ENCODE measurements at regions not wholly inside any gene's neighbourhood (a gene's known extent, or its start where the extent isn't known, plus 50 kb on each side); places are given as distances from the start of the nearest gene placed in this dataset.

DNA sequence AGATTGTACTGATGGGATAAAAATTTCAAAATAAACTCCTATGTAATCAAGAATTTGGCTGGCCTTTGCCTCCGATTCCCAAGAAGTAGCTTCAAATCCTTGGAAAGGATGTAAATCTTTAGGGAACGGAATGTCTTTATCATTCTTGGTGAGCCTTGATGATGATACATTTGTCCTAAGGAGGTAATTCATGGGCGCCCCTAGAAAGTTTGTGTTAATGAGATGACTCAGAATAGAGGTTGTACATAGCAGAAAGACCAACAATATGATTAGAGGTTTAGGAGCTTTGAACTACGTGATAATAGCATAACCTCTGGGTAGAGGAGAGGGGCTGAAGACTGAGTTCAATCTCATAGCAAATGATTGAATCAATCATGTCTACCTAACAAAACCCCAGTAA, 248.6 kb upstream of the SLITRK3 start:
- DNase-seq: no peak

DNA sequence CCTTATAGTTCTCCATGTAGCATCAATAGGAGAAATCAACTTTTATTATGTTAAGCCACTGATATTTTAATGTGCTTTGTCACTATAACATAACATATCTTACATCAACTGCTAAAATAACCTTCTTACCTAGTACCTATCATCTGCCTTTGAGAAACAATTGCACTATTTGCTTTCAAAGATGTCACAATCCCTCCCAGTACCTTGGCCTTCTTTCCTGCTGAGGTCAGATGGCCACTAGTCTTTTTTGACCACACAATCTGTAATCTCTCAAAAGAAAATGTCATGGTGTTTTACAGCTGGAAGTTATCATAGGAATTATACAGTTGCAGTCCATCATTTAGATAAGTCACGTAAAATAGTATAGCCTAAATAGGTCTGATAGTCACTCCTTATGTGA, 247.5 kb upstream of the SLITRK3 start:
- DNase-seq: no peak

DNA sequence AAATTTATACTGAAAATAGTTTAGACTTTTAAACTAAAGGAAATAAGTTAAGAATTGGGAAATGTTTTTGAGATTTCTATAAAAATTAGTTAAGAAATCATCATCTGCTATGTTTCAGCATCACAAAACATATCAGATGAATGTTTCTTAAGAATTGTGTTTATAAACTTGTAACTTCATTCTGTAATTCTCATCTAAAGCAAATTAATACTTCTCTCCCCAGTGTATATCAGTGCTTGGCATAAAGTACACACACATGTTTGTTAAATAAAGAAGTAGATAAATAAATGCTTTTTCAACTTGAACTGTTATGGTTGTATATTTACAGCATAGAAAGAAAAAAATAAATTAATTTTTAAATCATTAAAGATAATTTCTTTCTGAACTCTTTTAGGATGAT, 245.9 kb upstream of the SLITRK3 start:
- DNase-seq: no peak

DNA sequence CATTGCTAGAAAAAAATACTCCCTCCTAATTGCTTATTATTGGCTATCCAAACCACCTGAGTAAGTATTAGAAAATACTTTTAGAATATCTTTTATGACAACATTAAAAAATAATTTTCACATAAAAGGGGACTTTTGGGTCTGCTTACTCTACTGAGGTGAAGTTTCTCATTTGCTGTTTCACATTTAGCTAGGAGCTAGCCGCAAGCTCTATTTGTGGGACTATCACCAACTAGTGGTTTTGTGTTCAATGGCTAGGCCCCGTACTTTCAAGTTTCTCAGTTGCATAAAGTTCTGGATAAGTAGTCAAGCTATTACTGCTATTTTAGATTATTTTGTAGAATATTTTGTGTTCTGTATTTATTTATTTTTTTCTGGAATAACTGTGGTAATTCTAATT, 244.2 kb upstream of the SLITRK3 start:
- DNase-seq: no peak

DNA sequence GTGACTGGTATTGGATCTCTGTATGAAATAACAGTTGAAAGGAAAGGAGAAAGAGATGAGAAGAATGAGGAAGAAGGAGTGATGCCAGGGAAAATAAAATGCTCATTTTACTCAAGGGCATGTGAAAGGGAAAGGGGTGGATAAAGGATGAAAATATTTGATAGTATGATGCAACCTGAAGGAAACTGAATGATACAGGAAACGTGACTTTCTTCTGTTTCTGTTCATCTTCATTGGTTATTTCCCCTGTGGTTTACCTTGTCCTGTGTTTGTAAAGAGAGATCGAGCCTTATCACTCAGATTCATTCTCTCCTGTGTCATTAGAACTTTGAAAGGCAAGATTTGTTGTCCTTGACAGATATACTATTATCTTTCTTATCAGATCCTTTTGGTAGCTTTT, 243.6 kb upstream of the SLITRK3 start:
- DNase-seq: no peak

DNA sequence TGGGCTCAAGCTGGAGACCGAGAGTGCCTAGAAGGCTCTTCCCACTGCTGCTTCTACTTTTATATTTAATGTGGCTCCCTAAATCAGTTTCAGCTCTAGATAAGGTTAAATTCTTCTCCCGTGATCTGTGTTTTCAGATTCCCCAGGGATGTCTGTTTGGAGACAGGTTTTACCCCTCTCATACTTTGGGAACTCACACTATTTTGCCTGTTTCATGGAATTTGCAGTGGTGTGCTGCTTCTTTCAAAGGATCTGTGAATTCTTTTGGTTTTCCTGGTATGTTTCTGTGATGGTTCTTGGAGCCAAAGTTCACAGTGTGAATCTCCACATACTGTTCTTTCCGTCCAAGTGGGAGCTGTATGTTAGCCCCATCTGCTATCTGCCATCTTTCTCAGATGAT, 238.3 kb upstream of the SLITRK3 start:
- no peak for DNase-seq

DNA sequence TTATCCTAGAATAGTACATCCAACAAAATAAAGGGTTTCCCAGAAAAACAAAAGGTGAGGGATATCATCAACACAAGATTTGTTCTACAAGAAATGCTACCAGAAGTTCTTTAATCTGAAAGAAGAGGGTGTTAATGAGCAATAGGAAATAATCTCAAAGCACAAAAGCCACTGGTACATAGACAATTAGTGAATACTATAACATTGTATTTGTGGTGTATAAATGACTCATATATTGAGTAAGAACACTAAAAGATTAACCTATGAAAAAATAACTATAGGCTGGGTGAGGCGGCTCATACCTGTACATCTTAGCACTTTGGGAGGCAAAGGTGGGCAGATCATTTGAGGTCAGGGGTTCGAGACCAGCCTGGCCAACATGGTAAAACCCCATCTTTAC, 210.2 kb upstream of the SLITRK3 start:
- no peak for DNase-seq

DNA sequence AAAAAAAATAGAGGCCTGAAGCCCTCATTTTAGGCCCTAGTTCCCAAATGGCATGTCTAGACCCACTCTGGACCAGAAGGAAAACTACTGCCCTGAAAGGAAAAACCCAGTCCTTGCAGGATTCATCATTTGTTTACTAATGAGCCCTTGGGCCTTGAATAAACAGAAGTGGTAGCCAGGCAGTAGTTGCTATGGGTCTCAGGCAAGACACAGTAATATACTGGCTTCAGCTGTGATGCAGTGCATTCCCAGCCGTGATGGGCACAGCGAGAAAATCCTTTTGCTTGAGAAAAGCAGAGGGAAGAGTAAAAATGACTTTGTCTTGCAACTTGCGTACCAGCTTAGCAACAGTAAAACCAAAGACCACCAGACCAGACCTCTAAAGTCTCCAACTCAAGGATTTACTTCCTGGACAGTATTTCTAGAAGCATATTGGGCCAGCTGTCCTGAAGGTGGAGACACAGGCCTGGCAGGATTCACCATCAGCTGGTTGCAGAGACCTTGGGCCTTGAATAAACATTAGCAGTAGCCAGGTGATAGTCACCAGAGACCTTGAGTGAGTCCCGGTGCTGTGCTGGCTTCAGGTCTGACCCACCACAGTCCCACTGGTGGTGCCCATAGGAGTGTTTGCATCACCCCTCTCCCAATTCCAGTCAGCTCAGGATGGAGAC, 208.3 kb upstream of the SLITRK3 start:
- DNase-seq: no peak

DNA sequence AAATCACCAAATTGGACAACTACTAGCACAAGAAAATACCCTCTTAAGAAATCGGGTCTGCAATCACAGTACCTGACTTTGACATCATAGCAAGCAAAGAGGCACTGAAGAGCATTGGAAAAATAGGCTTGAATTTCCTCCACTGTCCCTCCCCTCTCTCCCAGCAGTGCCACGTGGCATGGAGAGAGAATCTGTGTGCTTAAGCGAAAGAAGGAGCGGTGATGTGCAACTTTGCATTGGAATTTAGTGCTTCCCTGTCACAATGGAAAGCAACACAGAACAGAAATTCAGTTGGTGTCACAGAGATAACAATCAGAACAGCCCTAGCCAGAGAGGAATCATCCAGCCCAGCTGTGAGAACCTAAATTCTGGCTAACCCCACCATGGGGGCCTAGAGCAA, 207.5 kb upstream of the SLITRK3 start:
- DNase-seq: no peak

DNA sequence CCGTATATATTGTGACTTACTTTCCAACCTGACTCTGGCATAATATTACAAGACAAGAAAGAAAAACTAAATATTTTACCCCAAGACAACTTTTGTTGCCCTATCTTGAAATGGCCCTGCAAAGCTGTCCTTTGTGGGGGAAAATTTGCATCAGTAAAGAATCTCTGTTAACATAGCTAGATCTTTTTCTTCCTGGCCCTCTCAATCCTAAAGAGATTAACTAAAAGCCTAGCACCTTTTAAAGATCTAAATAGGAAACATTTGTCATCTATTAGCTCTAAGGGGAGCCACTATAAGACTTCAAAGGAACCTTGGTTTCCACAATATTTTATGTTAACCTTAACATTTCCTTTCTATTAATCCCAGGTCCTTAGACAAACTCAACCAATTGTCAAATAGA, 199.0 kb upstream of the SLITRK3 start:
- DNase-seq: no peak

DNA sequence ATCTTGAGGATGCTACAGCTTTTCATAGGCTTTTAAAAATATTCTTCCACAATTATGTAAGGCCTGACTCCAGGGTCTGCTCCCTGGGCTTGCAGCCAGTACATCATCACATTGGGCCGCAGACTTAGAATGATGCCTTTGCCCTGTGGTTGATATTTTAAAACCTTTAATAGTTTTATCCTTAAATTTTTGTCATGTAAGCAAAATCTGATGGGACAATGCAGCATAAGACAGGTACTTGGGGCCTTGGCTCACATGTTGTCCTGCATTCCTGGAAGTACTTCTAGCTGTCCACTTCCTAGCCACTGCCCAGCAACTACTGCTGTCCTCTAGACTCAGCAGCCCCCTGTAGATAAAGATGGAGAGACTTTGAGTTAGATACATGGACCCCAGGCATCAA, 197.3 kb upstream of the SLITRK3 start:
- DNase-seq: no peak

DNA sequence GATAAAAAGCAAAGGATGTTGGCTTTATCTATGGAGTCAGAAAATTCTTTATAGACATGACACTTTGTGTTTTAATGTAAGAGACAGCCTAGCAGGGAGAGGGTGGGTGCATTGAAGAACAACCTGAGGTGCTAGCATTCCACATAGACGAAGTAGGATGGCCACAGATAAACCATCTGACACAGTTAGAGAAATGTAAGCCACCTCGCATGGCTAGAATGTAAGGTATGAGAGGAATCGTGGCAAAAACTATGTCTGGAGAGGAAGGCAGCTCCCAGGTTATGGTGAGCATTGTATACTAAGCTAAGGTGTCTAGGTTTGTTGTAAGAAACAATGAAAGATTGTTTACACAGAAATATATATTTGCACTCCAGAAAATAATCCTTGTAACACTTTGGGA, 194.0 kb upstream of the SLITRK3 start:
- DNase-seq: no peak

DNA sequence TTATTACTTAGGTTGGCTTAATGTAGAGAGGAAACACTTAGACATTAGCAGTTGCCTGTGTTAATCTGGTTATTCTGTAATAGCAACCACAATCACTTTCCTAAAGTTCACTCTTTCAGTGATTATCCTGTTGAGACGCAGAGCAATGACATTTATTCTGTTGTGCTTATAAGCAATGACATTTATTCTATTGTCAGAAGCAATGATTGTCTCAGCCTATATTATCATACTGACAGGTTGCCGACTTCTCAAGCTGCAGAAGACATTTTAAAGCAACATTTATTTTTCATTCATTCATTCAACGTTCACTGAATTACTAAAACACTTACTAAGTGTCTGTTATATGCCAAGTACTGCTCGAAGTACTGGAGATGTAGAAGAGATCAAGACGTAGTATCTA, 193.5 kb upstream of the SLITRK3 start:
- DNase-seq: no peak

DNA sequence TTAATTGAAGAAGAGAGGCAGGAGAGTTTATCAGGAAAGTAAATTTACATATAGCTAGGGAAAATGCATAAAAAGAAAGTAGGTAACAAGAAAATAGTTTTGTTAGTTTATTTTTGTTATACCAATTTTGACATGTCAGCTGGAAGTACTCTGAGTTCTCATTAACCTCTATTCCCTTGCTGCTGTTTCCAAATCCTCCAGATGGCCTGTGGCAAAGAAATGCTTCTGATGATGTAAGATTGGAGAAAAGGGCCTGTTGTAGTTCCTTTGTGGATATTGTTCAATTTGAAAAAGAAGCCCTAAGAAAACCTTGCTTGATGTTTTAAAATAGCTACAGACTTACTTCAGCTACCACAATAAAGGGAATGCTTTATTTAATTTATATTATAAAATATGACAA, 192.9 kb upstream of the SLITRK3 start:
- no peak for DNase-seq

DNA sequence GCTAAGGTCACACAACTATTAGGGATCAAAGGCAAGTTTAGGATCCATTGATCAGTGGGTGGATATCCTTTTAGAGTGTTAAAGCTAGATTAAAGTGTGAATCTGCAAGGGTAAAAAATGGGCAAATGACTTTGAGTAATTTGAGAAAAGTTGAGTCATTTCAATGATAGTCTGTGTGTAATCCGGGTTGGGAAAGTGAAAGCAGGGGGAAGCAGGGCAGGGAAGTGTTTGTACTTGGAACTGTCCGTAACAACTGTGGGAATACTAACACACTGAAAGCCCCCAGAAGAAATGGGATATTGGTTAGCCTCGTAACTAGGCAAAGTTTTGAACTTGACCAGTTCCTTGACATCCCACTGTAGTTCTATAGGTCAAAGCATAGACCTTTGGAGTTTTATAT, 187.2 kb upstream of the SLITRK3 start:
- DNase-seq: no peak

DNA sequence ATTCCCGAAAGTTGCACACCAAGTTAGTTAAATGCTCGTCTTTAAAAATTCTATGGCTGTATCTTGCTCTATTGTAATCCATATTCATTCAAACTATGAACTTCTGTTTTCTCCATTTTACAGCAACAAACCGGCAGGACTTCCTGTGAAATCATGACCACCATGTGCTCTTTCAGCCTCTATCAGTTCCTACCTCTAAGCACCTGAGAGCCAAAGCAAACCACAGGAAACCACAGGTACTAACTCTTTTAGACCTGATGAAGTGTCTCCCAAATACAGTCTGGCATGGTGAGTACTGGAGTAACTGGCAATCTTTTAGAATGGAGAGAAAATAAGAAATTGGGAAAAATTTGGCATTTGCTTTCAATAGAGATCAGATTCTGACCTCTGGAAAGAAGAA, 186.5 kb upstream of the SLITRK3 start:
- no peak for DNase-seq

DNA sequence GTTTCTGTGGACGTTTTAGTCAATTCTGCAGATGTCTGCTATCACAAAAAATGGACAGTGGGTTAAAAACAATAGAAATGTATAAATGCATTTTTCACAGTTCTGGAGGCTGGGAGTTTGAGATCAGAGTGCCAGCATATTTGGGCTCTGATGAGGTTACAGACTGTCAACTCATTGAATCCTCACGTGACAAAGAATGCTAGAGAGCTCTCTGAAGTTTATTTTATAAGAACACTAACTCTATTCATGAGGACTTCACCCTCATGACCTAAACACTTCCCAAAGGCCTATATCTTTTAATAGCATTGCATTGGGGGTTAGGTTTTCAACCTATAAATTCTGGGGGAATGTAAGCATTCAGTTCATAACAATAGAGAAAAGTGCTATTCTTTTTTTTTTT, 182.6 kb upstream of the SLITRK3 start:
- DNase-seq: no peak

DNA sequence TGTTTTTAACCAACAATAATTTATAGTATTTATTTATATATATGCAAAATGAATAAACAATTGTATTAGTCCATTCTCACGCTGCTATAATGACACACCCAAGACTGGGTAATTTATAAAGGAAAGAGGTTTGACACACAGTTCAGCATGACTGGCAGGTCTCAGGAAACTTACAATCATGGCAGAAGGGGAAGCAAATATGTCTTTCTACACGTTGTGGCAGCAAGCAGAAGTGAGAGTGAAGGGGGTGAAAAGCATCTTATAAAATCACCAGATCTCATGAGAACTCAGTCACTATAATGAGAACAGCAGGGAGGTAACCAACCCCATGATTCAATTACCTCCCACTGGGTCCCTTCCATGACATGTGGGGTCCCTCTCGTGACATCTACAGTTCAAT, 162.8 kb upstream of the SLITRK3 start:
- no peak for DNase-seq

DNA sequence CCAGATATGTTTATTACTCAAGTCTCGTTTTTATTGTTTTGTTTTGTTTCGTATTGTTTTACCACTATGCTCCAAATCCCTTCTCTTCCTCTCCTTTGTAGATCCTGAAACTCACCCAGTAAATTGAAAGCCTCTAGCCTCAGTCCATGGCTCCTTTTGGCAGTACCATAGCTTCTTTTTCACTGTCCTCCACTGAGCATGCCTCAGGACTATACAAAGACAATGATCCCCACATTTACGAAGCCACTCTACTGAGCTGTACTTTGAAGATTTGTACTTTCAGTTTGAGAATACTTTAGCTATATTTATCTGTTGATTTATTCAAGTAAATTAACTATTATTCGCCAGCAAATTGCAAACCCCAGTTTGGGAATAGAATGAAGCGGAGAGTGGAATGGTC, 159.1 kb upstream of the SLITRK3 start:
- DNase-seq: no peak

DNA sequence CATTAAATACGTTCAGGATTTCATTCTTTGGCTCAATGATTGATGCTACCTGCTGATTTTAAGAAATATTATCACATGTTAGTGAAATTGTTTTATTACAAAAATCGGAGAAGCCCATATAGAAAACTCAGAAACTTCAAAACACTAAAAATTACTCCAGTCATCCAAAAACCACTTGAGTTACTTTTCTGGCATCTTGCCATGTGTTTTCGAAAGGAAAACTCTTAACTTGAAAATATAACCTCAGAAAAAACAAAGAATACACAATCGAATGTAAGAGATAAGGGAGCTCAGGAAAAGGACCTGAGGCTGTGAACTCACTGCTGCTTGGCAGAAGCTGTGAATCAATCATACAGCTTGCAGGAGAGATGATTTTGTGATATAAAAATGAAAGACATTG, 151.3 kb upstream of the SLITRK3 start:
- no peak for DNase-seq

DNA sequence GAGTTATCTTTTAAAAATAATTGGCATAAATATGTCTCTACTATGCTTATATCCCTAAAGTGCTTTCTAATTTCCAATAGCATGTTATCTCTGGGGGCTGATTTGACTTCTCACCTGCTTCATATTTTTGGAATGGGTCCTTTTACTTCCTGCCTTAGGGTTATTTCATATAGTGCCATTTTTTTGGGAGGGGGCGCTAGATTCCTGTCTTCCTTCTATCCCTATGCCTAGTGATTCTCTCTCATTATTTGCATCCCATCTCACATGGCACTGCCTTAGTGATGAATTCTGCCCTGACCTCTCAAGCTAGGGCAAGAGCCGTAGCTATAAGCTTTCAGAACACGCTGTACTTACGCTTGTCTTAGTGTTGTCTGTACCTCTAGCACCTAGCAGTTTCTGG, 150.3 kb upstream of the SLITRK3 start:
- no peak for DNase-seq

DNA sequence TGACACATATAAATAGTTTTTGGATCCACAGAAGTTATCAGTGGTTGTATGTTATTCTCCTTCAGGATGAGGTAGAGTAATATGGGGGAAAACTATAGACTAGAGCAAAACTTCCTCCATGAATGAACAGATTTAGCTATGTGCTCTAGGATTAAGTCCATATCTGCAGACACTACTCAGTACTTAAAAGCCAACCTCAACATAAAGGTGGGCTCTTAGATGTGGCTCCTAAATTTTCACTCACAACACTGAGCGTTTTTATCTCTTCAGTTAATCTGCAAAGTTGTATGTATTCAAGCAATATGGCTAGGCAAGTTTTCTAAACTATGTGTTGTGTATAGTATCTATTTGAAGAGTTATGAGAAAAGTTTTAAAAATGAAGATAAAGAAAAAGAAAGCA, 147.0 kb upstream of the SLITRK3 start:
- DNase-seq: no peak

DNA sequence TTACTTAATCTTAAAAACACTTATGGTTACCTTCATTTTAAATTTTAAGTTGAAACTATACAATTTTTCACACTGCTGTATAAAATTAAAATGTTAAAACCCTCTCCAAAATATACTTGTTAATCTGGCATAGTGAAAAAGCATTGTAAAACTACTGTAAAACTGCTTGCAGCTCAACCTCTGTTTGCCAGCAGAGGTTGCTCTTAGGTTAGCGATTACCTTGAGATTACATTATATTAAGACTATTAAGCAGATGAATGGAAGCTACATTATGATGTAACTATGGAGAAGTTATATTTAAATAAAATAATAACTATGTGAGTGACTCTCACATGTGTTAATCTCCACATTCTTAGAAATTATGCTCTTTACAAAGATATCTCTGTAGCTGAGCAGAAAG, 143.6 kb upstream of the SLITRK3 start:
- no peak for DNase-seq

DNA sequence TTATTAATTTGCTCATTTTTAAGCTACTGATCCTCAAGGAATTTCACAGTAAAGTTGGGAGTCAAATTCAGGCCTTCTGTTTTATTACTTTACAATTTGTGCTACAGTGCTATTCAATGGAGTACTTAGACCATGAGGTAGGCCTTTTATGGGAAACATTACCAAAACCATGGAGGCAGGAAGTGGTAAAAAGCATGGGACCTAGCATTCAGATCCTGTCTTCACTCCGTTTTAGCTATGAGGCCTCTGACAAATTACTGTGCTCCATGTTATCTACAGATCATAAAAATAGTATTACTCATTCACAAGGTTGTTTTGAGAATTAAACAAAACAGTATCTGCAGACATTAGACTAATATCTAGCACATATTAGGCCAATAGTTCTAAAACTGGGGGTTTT, 140.6 kb upstream of the SLITRK3 start:
- DNase-seq: no peak
